Lung microvascular endothelial cell (primary cell): ENCODE measurements at regions not wholly inside any gene's neighbourhood (a gene's known extent, or its start where the extent isn't known, plus 50 kb on each side); places are given as distances from the start of the nearest gene placed in this dataset.

ENCODE experiments used
- DNase-seq, 2 donors: peaks; one replicate each; pipeline versions ENCODE4 v3.0.0 to v3.0.0-alpha.2; 2010; ENCODE audit warnings: low read depth in 2 of 2

- DNase-seq: no peak
Observed at GRCh38 chr1:222240536-222241181, 307.2 kb downstream of the HHIPL2 start.

GRCh38 chr1:222239130-222239529 is 308.8 kb downstream of the HHIPL2 start:
- DNase-seq: no peak

- no peak for DNase-seq
Observed at GRCh38 chr1:222234351-222234750, 313.6 kb downstream of the HHIPL2 start.

GRCh38 chr1:222233444-222234158 is 314.3 kb downstream of the HHIPL2 start:
- DNase-seq: no peak

- DNase-seq: no peak
Observed at GRCh38 chr1:222232842-222233241, 315.1 kb downstream of the HHIPL2 start.

GRCh38 chr1:222229672-222230312 is 318.1 kb downstream of the HHIPL2 start:
- no peak for DNase-seq

GRCh38 chr1:222225316-222225691 is 322.6 kb downstream of the HHIPL2 start:
- no peak for DNase-seq

GRCh38 chr1:222224636-222225315 is 323.1 kb downstream of the HHIPL2 start:
- DNase-seq: no peak

- DNase-seq: no peak
Observed at GRCh38 chr1:222224156-222224555, 323.7 kb downstream of the HHIPL2 start.

- DNase-seq: no peak
Observed at GRCh38 chr1:222223010-222223409, 324.9 kb downstream of the HHIPL2 start.

- DNase-seq: no peak
Observed at GRCh38 chr1:222216255-222216754, 331.6 kb downstream of the HHIPL2 start.

- no peak for DNase-seq
Observed at GRCh38 chr1:222210776-222211175, 337.1 kb downstream of the HHIPL2 start.

- DNase-seq: no peak
Observed at GRCh38 chr1:222204475-222204874, 343.4 kb downstream of the HHIPL2 start.

- no peak for DNase-seq
Observed at GRCh38 chr1:222202831-222203230, 345.1 kb downstream of the HHIPL2 start.

GRCh38 chr1:222196736-222197135 is 351.2 kb downstream of the HHIPL2 start:
- DNase-seq: no peak

- no peak for DNase-seq
Observed at GRCh38 chr1:222196288-222196687, 351.6 kb downstream of the HHIPL2 start.

- DNase-seq: no peak
Observed at GRCh38 chr1:222195857-222196256, 352.0 kb downstream of the HHIPL2 start.

- DNase-seq: no peak
Observed at GRCh38 chr1:222189218-222189617, 358.7 kb downstream of the HHIPL2 start.

- DNase-seq: no peak
Observed at GRCh38 chr1:222187566-222188332, 360.2 kb downstream of the HHIPL2 start.

- DNase-seq: no peak
Observed at GRCh38 chr1:222182641-222183040, 365.3 kb downstream of the HHIPL2 start.

GRCh38 chr1:222181191-222181590 is 366.7 kb downstream of the HHIPL2 start:
- DNase-seq: no peak
